ENCODE measurements at regions not wholly inside any gene's neighbourhood (a gene's known extent, or its start where the extent isn't known, plus 50 kb on each side); places are given as distances from the start of the nearest gene placed in this dataset.

DNA sequence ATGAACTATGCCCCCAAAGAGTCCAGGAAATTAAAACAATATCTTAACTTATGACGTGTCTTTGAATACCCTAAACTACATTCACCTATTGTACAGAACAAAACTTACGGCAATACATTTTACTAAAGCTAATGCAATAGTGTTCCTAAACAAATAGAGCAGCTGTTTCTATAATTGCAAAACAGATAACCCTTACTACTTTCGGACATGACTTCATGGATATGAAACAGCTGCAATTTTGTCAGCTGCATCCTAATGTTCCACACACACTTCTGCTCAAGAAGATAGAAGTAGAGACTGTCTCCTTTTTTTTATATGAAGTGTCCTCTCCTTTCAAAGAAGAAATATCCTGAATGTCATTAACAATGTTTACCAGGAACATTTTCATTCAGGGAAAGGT lies 174.9 kb downstream of the ACTRT1 start:
- TF ChIP-seq POLR2A (IDR thresholded peaks at IDR 0.05; ENCODE audit: low read depth, low read length): no peak
- no peak for TF ChIP-seq BMI1 (IDR thresholded peaks at IDR 0.05; ENCODE audit: borderline replicate concordance)
- no peak for TF ChIP-seq CTCF (IDR thresholded peaks at IDR 0.05 in 2 of 3, conservative IDR thresholded peaks at IDR 0.05 in 1 of 3; ENCODE audit: control insufficient read depth in 2 of 3, extremely low read depth in 1 of 3, insufficient read depth in 1 of 3, low read depth in 3 of 3, low read length in 3 of 3)
- no peak for TF ChIP-seq SKIL (IDR thresholded peaks at IDR 0.05; ENCODE audit: low read depth, poor library complexity, severe bottlenecking)
- TF ChIP-seq E2F8 (IDR thresholded peaks at IDR 0.05; ENCODE audit: low read depth, partially characterized antibody): no peak
- no peak for TF ChIP-seq MEF2A (IDR thresholded peaks at IDR 0.05; ENCODE audit: insufficient read depth, low read depth, low read length)
- TF ChIP-seq NRF1 (conservative IDR thresholded peaks at IDR 0.05; ENCODE audit: low read depth, low read length): no peak
- TF ChIP-seq CREB1 (IDR thresholded peaks at IDR 0.05; ENCODE audit: low read depth): no peak
- TF ChIP-seq KDM1A (IDR thresholded peaks at IDR 0.05; ENCODE audit: borderline replicate concordance): no peak

Data from GM12878 (cell line).